Smooth muscle cell (in vitro differentiated cells): ENCODE measurements at regions not wholly inside any gene's neighbourhood (a gene's known extent, or its start where the extent isn't known, plus 50 kb on each side); places are given as distances from the start of the nearest gene placed in this dataset.

ENCODE experiments used
- DNase-seq: peaks from one replicate; lab custom pipeline; 2025; ENCODE audit not compliant: unreplicated experiment; lab: John Stamatoyannopoulos, UW
- H2AFZ ChIP-seq: fragments of 200-600 bp; sonication (generic); 2 replicates; pipeline ENCODE4 v1.6.0; 2016; ENCODE audit warnings: antibody characterized with exemption, low read depth, mild to moderate bottlenecking
- H3F3A ChIP-seq: fragments of 200-600 bp; sonication (generic); 2 replicates; pipeline ENCODE4 v1.6.0; 2017; ENCODE audit warnings: antibody characterized with exemption, low read depth
- H3K27ac ChIP-seq: fragments of 200-600 bp; sonication (generic); 2 replicates; pipeline ENCODE4 v1.5.1; 2016; ENCODE audit warnings: low read depth, mild to moderate bottlenecking
- H3K27me3 ChIP-seq: fragments of 200-600 bp; sonication (generic); 2 replicates; pipeline ENCODE4 v1.6.1; 2016; ENCODE audit warnings: low read depth, mild to moderate bottlenecking
- H3K36me3 ChIP-seq: fragments of 200-600 bp; sonication (generic); 2 replicates; pipeline ENCODE4 v1.5.1; 2016; ENCODE audit warnings: low read depth
- H3K4me1 ChIP-seq: fragments of 200-600 bp; sonication (generic); 2 replicates; pipeline ENCODE4 v1.5.1; 2016; ENCODE audit warnings: low read depth
- H3K4me2 ChIP-seq: fragments of 200-600 bp; sonication (generic); 2 replicates; pipeline ENCODE4 v1.6.0; 2016; ENCODE audit warnings: mild to moderate bottlenecking
- H3K4me3 ChIP-seq: fragments of 200-600 bp; sonication (generic); 2 replicates; pipeline ENCODE4 v1.5.1; 2016; ENCODE audit warnings: mild to moderate bottlenecking
- H3K79me2 ChIP-seq: fragments of 200-600 bp; sonication (generic); 2 replicates; pipeline ENCODE4 v1.6.0; 2016; ENCODE audit warnings: low read depth, mild to moderate bottlenecking
- H3K9ac ChIP-seq: fragments of 200-600 bp; sonication (generic); 2 replicates; pipeline ENCODE4 v1.6.0; 2016; ENCODE audit warnings: low read depth
- H3K9me3 ChIP-seq: fragments of 200-600 bp; sonication (generic); replicated peaks from 2 replicates; pipeline ENCODE4 v1.5.1; 2016; ENCODE audit warnings: low read depth
- H4K20me1 ChIP-seq: fragments of 200-600 bp; sonication (generic); 2 replicates; pipeline ENCODE4 v1.6.0; 2016; ENCODE audit warnings: low read depth
- WGBS: methylation state at CpG from one replicate; pipeline ENCODE4 v1.1.7; 2016; ENCODE audit warnings: low lambda C conversion rate; 5-methylcytosine and 5-hydroxymethylcytosine counted together
- TF ChIP-seq, protein P1 (sequence below): fragments of 200-600 bp; sonication (generic); IDR thresholded peaks from 2 replicates; pipeline ENCODE4 v1.5.1; 2017; ENCODE audit warnings: borderline replicate concordance, mild to moderate bottlenecking, antibody characterized with exemption; ENCODE audit not compliant: insufficient read depth, poor library complexity, severe bottlenecking

DNA sequence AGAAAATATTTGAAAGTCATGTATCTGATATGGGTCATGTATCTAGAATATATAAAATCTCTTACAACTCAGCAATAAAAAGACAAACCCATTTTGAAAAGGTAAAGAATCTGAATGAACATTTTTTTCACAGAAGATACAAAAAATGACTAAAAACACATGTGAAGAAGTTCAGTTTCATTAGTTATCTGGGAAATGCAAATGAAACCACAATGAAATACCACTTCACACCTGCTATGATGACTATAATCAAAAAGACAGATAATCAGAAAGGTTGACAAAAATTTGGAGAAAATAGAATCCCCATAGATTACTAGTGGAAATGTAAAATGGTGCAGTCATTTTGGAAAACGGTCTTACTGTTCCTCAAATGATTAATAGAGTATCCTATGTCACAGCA lies 631.0 kb downstream of the MRPL39 start:
- Histone ChIP-seq H3K27me3 (no peaks in the 10 kb centered on the region), H3K36me3 (no peaks in the 10 kb centered on the region), H3K9me3 (peaks cover 4% of the 10 kb centered on the region), H3K4me2 (no peak overlapping the region), H3K4me1 (no peaks in the 10 kb centered on the region), H2AFZ (no peak overlapping the region), H3K9ac (no peak overlapping the region), H4K20me1 (no peaks in the 10 kb centered on the region), H3K79me2 (no peaks in the 10 kb centered on the region), H3F3A (no peaks in the 10 kb centered on the region), H3K27ac (no peak overlapping the region), H3K4me3 (no peak overlapping the region)
- 48% methylated on average over 1 of the region's 1 CpG for WGBS
- DNase-seq = no peak
- TF ChIP-seq, protein P1, sequence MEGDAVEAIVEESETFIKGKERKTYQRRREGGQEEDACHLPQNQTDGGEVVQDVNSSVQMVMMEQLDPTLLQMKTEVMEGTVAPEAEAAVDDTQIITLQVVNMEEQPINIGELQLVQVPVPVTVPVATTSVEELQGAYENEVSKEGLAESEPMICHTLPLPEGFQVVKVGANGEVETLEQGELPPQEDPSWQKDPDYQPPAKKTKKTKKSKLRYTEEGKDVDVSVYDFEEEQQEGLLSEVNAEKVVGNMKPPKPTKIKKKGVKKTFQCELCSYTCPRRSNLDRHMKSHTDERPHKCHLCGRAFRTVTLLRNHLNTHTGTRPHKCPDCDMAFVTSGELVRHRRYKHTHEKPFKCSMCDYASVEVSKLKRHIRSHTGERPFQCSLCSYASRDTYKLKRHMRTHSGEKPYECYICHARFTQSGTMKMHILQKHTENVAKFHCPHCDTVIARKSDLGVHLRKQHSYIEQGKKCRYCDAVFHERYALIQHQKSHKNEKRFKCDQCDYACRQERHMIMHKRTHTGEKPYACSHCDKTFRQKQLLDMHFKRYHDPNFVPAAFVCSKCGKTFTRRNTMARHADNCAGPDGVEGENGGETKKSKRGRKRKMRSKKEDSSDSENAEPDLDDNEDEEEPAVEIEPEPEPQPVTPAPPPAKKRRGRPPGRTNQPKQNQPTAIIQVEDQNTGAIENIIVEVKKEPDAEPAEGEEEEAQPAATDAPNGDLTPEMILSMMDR = no peak

GRCh38 chr21:24969068-24969467 lies 638.2 kb downstream of the MRPL39 start:
- no peak overlapping the region for H3K4me3 ChIP-seq
- no peaks in the 10 kb centered on the region for H4K20me1 ChIP-seq
- no peaks in the 10 kb centered on the region for H3K36me3 ChIP-seq
- WGBS = 48% methylated on average over 1 of the region's 1 CpG
- TF ChIP-seq, protein P1 = no peak
- H3K4me2 ChIP-seq = no peak overlapping the region
- no peak overlapping the region for H3K9ac ChIP-seq
- no peaks in the 10 kb centered on the region for H3K4me1 ChIP-seq
- no peak for DNase-seq
- H3K79me2 ChIP-seq = no peaks in the 10 kb centered on the region
- H3K27me3 ChIP-seq = no peaks in the 10 kb centered on the region
- H2AFZ ChIP-seq = no peak overlapping the region
- H3F3A ChIP-seq = no peaks in the 10 kb centered on the region
- H3K9me3 ChIP-seq = peaks cover 4% of the 10 kb centered on the region
- no peak overlapping the region for H3K27ac ChIP-seq

- no peaks in the 10 kb centered on the region for H4K20me1 ChIP-seq
- TF ChIP-seq, protein P1 = no peak
- H3K4me3 ChIP-seq = no peak overlapping the region
- H3K9ac ChIP-seq = no peak overlapping the region
- no peaks in the 10 kb centered on the region for H3K4me1 ChIP-seq
- no peaks in the 10 kb centered on the region for H3F3A ChIP-seq
- no peak overlapping the region for H2AFZ ChIP-seq
- no peaks in the 10 kb centered on the region for H3K9me3 ChIP-seq
- WGBS = 73% methylated on average over 6 of the region's 6 CpGs
- H3K27ac ChIP-seq = no peak overlapping the region
- no peaks in the 10 kb centered on the region for H3K27me3 ChIP-seq
- H3K36me3 ChIP-seq = no peaks in the 10 kb centered on the region
- H3K79me2 ChIP-seq = no peaks in the 10 kb centered on the region
- H3K4me2 ChIP-seq = no peak overlapping the region
- no peak for DNase-seq
Measured at GRCh38 chr21:24955275-24955961, 651.9 kb downstream of the MRPL39 start.

GRCh38 chr21:24948186-24948585 lies 659.1 kb downstream of the MRPL39 start:
- H3K4me2 ChIP-seq = no peak overlapping the region
- no peak overlapping the region for H2AFZ ChIP-seq
- H3F3A ChIP-seq = no peaks in the 10 kb centered on the region
- no peaks in the 10 kb centered on the region for H4K20me1 ChIP-seq
- no peaks in the 10 kb centered on the region for H3K4me1 ChIP-seq
- H3K9ac ChIP-seq = no peak overlapping the region
- H3K27ac ChIP-seq = no peak overlapping the region
- DNase-seq = no peak
- no peaks in the 10 kb centered on the region for H3K27me3 ChIP-seq
- no peaks in the 10 kb centered on the region for H3K36me3 ChIP-seq
- no peak overlapping the region for H3K4me3 ChIP-seq
- WGBS = 61% methylated on average over 4 of the region's 4 CpGs
- H3K79me2 ChIP-seq = no peaks in the 10 kb centered on the region
- no peaks in the 10 kb centered on the region for H3K9me3 ChIP-seq
- TF ChIP-seq, protein P1 = no peak
